ENCODE measurements at regions not wholly inside any gene's neighbourhood (a gene's known extent, or its start where the extent isn't known, plus 50 kb on each side); places are given as distances from the start of the nearest gene placed in this dataset.

DNA sequence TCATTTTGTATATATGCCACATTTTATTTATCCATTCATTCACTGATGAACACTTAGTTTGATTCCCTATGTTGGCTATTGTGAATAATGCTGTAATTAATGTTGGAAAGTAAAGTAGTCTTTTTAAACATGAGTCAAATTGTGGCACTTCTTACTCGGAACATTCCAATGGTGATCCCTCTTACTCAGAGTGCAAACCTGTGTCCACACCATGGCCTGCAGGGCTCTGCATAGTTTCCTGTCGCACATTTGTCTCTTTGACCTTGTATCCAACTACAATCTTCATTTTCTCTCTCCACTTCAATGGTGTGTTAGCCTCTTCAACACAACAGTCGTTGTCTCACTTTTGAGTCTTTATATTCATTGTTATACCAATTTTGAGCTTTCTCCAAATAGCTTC lies 98.1 kb upstream of the PAPPA start:
- TF ChIP-seq EZH2phosphoT487 (IDR thresholded peaks at IDR 0.05; ENCODE audit: borderline replicate concordance, low read depth) (no peak), GABPA (IDR thresholded peaks at IDR 0.05; ENCODE audit: low read depth) (no peak), TCF12 (IDR thresholded peaks at IDR 0.05) (no peak)

Data from SK-N-SH (cell line).